Activated naive CD8-positive, alpha-beta T cell treated with anti-CD3 and anti-CD28 coated beads, Interleukin-2, amount 10 ng/mL, durations not matched to agents 7 days and 5 days (primary cell): ENCODE measurements at regions not wholly inside any gene's neighbourhood (a gene's known extent, or its start where the extent isn't known, plus 50 kb on each side); places are given as distances from the start of the nearest gene placed in this dataset.
"Not testable (repeated sequence)": the region's sequence is repeated elsewhere in the genome, so short reads cannot be mapped to it uniquely, and the experiment has no call there.

Experiments used
- ATAC-seq: fragments of 150-1000 bp; cut with Tn5 transposase; one replicate; pipeline ENCODE4 v1.10.0; 2021; ENCODE audit warnings: low read depth, moderate library complexity
- POLR2A ChIA-PET: fragments of 350-600 bp; sonication (Branson Sonifier 250); formaldehyde crosslinking; loops from one replicate; lab custom pipeline; 2021; ENCODE audit warnings: antibody characterized with exemption; lab: Charles Lee
- DNase-seq: peaks from one replicate; pipeline ENCODE4 v3.0.0; 2021
- H3K27ac Mint-ChIP-seq: one replicate; pipeline ENCODE4 v1.8.0; 2022; ENCODE audit warnings: mild to moderate bottlenecking, mixed read lengths
- H3K27me3 Mint-ChIP-seq: one replicate; pipeline ENCODE4 v1.8.0; 2022; ENCODE audit warnings: mild to moderate bottlenecking, moderate library complexity, mixed read lengths
- H3K36me3 Mint-ChIP-seq: one replicate; pipeline ENCODE4 v1.8.0; 2021; ENCODE audit warnings: mild to moderate bottlenecking, mixed read lengths
- H3K4me1 Mint-ChIP-seq: one replicate; pipeline ENCODE4 v1.8.0; 2021; ENCODE audit warnings: mixed read lengths
- H3K4me3 Mint-ChIP-seq: one replicate; pipeline ENCODE4 v1.8.0; 2022; ENCODE audit warnings: mild to moderate bottlenecking, moderate library complexity, mixed read lengths
- H3K9me3 Mint-ChIP-seq: one replicate; pipeline ENCODE4 v1.8.0; 2021; ENCODE audit warnings: mixed read lengths

GRCh38 chr9:134530724-134531123, 110.9 kb upstream of the COL5A1 start:
- Mint-ChIP-seq H3K4me1 (no peaks in the 10 kb centered on the region), H3K9me3 (peaks cover 6% of the 10 kb centered on the region), H3K36me3 (no peaks in the 10 kb centered on the region), H3K27me3 (peaks cover 6% of the 10 kb centered on the region), H3K4me3 (no peak overlapping the region), H3K27ac (no peak overlapping the region)
- ATAC-seq = no peak
- no peak for DNase-seq
- POLR2A ChIA-PET = no interaction called here

- no peak overlapping the region for H3K27ac Mint-ChIP-seq
- no peak for ATAC-seq
- no peak for DNase-seq
- POLR2A ChIA-PET = no interaction called here
- no peak overlapping the region for H3K4me3 Mint-ChIP-seq
- peaks cover 6% of the 10 kb centered on the region for H3K27me3 Mint-ChIP-seq
- H3K9me3 Mint-ChIP-seq = peaks cover 6% of the 10 kb centered on the region
- H3K36me3 Mint-ChIP-seq = no peaks in the 10 kb centered on the region
- H3K4me1 Mint-ChIP-seq = no peaks in the 10 kb centered on the region
Observed at GRCh38 chr9:134531220-134531970, 110.2 kb upstream of the COL5A1 start.

- H3K4me1 Mint-ChIP-seq = no peaks in the 10 kb centered on the region
- DNase-seq = no peak
- no peak for ATAC-seq
Observed at GRCh38 chr9:134532084-134532483, 109.5 kb upstream of the COL5A1 start.

GRCh38 chr9:134532661-134533060, 108.9 kb upstream of the COL5A1 start:
- H3K4me3 Mint-ChIP-seq, H3K9me3 Mint-ChIP-seq, H3K36me3 Mint-ChIP-seq, H3K27me3 Mint-ChIP-seq, ATAC-seq, POLR2A ChIA-PET, DNase-seq, H3K27ac Mint-ChIP-seq, H3K4me1 Mint-ChIP-seq: not testable (repeated sequence)

More at GRCh38 chr9:134532084-134532483, 109.5 kb upstream of the COL5A1 start:
- Mint-ChIP-seq H3K36me3 (no peaks in the 10 kb centered on the region), H3K27ac (no peak overlapping the region), H3K9me3 (peaks cover 6% of the 10 kb centered on the region), H3K27me3 (peaks cover 6% of the 10 kb centered on the region), H3K4me3 (no peak overlapping the region)
- POLR2A ChIA-PET = no interaction called here

GRCh38 chr9:134533850-134534588, 107.6 kb upstream of the COL5A1 start:
- H3K36me3 Mint-ChIP-seq = no peaks in the 10 kb centered on the region
- H3K27ac Mint-ChIP-seq = no peak overlapping the region
- no peak for DNase-seq
- H3K9me3 Mint-ChIP-seq = peaks cover 6% of the 10 kb centered on the region
- no peaks in the 10 kb centered on the region for H3K4me1 Mint-ChIP-seq
- POLR2A ChIA-PET = no interaction called here
- peaks cover 6% of the 10 kb centered on the region for H3K27me3 Mint-ChIP-seq
- no peak for ATAC-seq
- H3K4me3 Mint-ChIP-seq = no peak overlapping the region

- POLR2A ChIA-PET = no interaction called here
- H3K4me3 Mint-ChIP-seq = no peak overlapping the region
- H3K27ac Mint-ChIP-seq = no peak overlapping the region
- no peaks in the 10 kb centered on the region for H3K4me1 Mint-ChIP-seq
- H3K27me3 Mint-ChIP-seq = peaks cover 6% of the 10 kb centered on the region
- ATAC-seq = no peak
- no peak for DNase-seq
- no peaks in the 10 kb centered on the region for H3K36me3 Mint-ChIP-seq
- H3K9me3 Mint-ChIP-seq = peaks cover 6% of the 10 kb centered on the region
Observed at GRCh38 chr9:134534661-134535080, 106.9 kb upstream of the COL5A1 start.

GRCh38 chr9:134535171-134535570, 106.4 kb upstream of the COL5A1 start:
- Mint-ChIP-seq H3K36me3 (no peaks in the 10 kb centered on the region), H3K27me3 (peaks cover 6% of the 10 kb centered on the region), H3K4me3 (no peak overlapping the region), H3K4me1 (no peaks in the 10 kb centered on the region), H3K27ac (no peak overlapping the region), H3K9me3 (peaks cover 6% of the 10 kb centered on the region)
- ATAC-seq = no peak
- DNase-seq = no peak
- POLR2A ChIA-PET = no interaction called here

GRCh38 chr9:134536101-134536900, 105.3 kb upstream of the COL5A1 start:
- POLR2A ChIA-PET = no interaction called here
- Mint-ChIP-seq H3K9me3 (no peaks in the 10 kb centered on the region), H3K36me3 (no peaks in the 10 kb centered on the region), H3K27me3 (no peaks in the 10 kb centered on the region), H3K4me1 (no peaks in the 10 kb centered on the region), H3K27ac (no peak overlapping the region), H3K4me3 (no peak overlapping the region)
- ATAC-seq (no peak), DNase-seq (no peak)

GRCh38 chr9:134536931-134537330, 104.7 kb upstream of the COL5A1 start:
- no peaks in the 10 kb centered on the region for H3K9me3 Mint-ChIP-seq
- no peak for DNase-seq
- H3K27ac Mint-ChIP-seq = no peak overlapping the region
- no peak for ATAC-seq
- H3K4me1 Mint-ChIP-seq = no peaks in the 10 kb centered on the region
- no peak overlapping the region for H3K4me3 Mint-ChIP-seq
- POLR2A ChIA-PET = no interaction called here
- no peaks in the 10 kb centered on the region for H3K36me3 Mint-ChIP-seq
- no peaks in the 10 kb centered on the region for H3K27me3 Mint-ChIP-seq

- no peaks in the 10 kb centered on the region for H3K9me3 Mint-ChIP-seq
- ATAC-seq = no peak
- H3K27me3 Mint-ChIP-seq = no peaks in the 10 kb centered on the region
- DNase-seq = no peak
- POLR2A ChIA-PET = no interaction called here
- H3K27ac Mint-ChIP-seq = no peak overlapping the region
- no peaks in the 10 kb centered on the region for H3K36me3 Mint-ChIP-seq
- H3K4me1 Mint-ChIP-seq = no peaks in the 10 kb centered on the region
- H3K4me3 Mint-ChIP-seq = no peak overlapping the region
Observed at GRCh38 chr9:134537951-134538641, 103.5 kb upstream of the COL5A1 start.

GRCh38 chr9:134538856-134539566, 102.6 kb upstream of the COL5A1 start:
- no peak for ATAC-seq
- no peaks in the 10 kb centered on the region for H3K9me3 Mint-ChIP-seq
- no peaks in the 10 kb centered on the region for H3K36me3 Mint-ChIP-seq

GRCh38 chr9:134539586-134540194, 101.9 kb upstream of the COL5A1 start:
- no peak overlapping the region for H3K27ac Mint-ChIP-seq
- no peak for ATAC-seq
- H3K27me3 Mint-ChIP-seq = peaks cover 2% of the 10 kb centered on the region
- H3K36me3 Mint-ChIP-seq = no peaks in the 10 kb centered on the region
- H3K4me1 Mint-ChIP-seq = no peaks in the 10 kb centered on the region
- H3K9me3 Mint-ChIP-seq = no peaks in the 10 kb centered on the region
- DNase-seq = no peak
- no peak overlapping the region for H3K4me3 Mint-ChIP-seq
- POLR2A ChIA-PET = no interaction called here

More at GRCh38 chr9:134538856-134539566, 102.6 kb upstream of the COL5A1 start:
- H3K27me3 Mint-ChIP-seq = no peaks in the 10 kb centered on the region
- H3K4me3 Mint-ChIP-seq = no peak overlapping the region
- no peaks in the 10 kb centered on the region for H3K4me1 Mint-ChIP-seq
- H3K27ac Mint-ChIP-seq = no peak overlapping the region
- DNase-seq = no peak
- POLR2A ChIA-PET = no interaction called here
